NCI-H1436 treated with DMSO at 0.1 percent for 48 hours (cell line): ENCODE measurements at regions not wholly inside any gene's neighbourhood (a gene's known extent, or its start where the extent isn't known, plus 50 kb on each side); places are given as distances from the start of the nearest gene placed in this dataset.
A peak's percentile ranks its signal among the peaks of the same experiment; 100 is the strongest.

Experiments used
- DNase-seq: peaks from one replicate; lab custom pipeline; 2025; lab: John Stamatoyannopoulos, UW

GRCh38 chr13:31049083-31049482 lies 112.6 kb downstream of the HSPH1 start:
- DNase-seq = no peak

GRCh38 chr13:31048521-31048920 lies 113.2 kb downstream of the HSPH1 start:
- DNase-seq = no peak

- DNase-seq = peak; percentile 12
Measured at GRCh38 chr13:31046711-31047279, 114.3 kb downstream of the TEX26 start.

- DNase-seq = no peak
Measured at GRCh38 chr13:31045286-31046081, 113.0 kb downstream of the TEX26 start.

GRCh38 chr13:31044364-31045285 lies 112.2 kb downstream of the TEX26 start:
- DNase-seq = no peak

- DNase-seq = no peak
Measured at GRCh38 chr13:31043957-31044356, 111.5 kb downstream of the TEX26 start.

- no peak for DNase-seq
Measured at GRCh38 chr13:31042481-31043165, 110.2 kb downstream of the TEX26 start.

- no peak for DNase-seq
Measured at GRCh38 chr13:31042049-31042448, 109.6 kb downstream of the TEX26 start.

GRCh38 chr13:31038834-31039552 lies 106.5 kb downstream of the TEX26 start:
- no peak for DNase-seq

- DNase-seq = no peak
Measured at GRCh38 chr13:31037874-31038500, 105.5 kb downstream of the TEX26 start.

GRCh38 chr13:31036731-31037695 lies 104.6 kb downstream of the TEX26 start:
- DNase-seq = no peak

GRCh38 chr13:31035185-31035965 lies 102.9 kb downstream of the TEX26 start:
- no peak for DNase-seq

- DNase-seq = no peak
Measured at GRCh38 chr13:31032528-31033113, 100.2 kb downstream of the TEX26 start.

- DNase-seq = no peak
Measured at GRCh38 chr13:31031482-31031881, 99.0 kb downstream of the TEX26 start.

GRCh38 chr13:31029102-31029501 lies 96.6 kb downstream of the TEX26 start:
- DNase-seq = no peak

- DNase-seq = no peak
Measured at GRCh38 chr13:31027136-31027535, 94.7 kb downstream of the TEX26 start.
